ENCODE measurements at regions not wholly inside any gene's neighbourhood (a gene's known extent, or its start where the extent isn't known, plus 50 kb on each side); places are given as distances from the start of the nearest gene placed in this dataset.
"Not testable (repeated sequence)": the region's sequence is repeated elsewhere in the genome, so short reads cannot be mapped to it uniquely, and the experiment has no call there.

DNA sequence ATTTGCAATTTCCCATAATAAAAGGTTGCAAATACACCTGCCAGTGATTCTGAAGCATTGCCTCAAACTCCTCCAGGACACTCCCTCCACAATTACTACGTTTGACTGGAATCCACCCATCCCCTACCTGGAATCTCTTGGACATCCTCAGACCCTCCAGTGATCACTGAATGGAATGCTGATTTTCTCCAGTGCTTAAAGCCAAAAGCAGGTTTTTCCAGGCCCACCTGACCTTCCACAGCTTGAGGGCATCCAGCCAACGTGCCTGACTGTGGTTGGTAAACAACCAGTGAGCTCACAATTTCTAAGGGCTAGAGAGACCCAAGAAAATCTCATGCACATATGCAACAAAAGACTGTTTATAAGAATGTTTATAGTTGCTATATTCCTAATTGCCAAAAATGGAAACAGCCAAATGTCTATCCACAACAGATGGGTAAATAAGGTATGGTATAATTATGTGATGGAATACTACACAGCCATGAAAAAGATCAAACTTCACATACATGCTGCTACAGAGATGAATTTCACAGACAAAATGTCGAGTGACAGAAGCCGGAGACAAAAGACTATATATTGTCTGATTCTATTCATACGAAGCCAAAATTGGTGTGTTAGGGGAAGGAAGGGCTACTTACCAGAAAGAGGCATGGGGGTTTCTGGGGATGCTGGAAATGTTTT lies 147.1 kb upstream of the RREB1 start:
- no peak for DNase-seq

DNA sequence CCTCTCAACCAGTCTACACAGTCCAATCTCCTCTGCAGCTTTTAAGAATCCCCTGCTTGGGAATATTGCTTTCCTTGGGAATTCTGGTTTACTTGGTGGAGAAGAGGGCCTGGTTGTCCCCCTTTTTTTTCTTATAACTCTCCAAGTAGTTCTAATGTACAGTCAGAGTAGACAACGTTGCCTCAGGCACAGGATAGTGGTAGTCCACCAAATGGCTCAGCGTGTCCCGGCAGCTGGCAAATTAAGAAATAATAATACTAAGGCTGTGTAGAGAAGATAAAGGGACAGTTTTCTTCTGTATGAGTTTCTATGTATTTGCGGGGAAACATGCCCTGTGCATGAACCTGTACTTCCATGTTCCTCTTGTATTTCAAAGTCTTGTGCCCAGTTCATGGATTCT lies 145.7 kb upstream of the RREB1 start:
- DNase-seq = no peak

DNA sequence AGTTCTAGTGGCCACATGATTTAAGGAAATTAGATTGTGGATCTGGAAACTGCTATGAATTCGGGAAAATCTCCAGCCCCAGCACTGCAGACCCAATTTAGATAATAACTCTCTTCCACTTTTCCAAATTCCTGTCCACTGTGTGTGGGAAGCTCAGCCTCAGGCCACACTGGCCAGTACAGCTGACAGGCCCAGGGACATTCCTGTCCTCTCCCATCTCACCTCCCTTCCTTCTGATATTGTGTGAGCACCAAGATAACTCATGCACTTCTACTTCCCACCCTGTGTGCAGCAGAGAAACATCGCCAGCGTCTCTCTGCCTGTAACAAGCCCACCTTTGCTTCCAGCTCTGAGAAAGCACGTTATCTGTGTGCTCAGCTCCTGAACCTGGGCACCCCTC lies 145.1 kb upstream of the RREB1 start:
- no peak for DNase-seq

DNA sequence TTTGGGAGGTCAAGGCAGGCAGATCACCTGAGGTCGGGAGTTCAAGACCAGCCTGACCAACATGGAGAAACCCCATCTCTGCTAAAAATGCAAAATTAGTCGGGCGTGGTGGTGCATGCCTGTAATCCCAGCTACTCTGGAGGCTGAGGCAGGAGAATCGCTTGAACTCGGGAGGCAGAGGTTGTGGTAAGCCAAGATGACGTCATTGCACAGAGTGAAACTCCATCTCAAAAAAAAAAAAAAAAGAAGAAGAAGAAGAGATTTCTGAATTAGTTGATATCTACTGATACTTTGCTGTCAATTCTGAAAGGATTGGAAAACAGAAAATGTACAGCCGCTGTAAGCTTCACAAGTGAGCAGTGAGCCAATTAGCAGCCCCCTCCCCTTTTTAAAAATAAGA lies 144.4 kb upstream of the RREB1 start:
- not testable (repeated sequence) for DNase-seq

DNA sequence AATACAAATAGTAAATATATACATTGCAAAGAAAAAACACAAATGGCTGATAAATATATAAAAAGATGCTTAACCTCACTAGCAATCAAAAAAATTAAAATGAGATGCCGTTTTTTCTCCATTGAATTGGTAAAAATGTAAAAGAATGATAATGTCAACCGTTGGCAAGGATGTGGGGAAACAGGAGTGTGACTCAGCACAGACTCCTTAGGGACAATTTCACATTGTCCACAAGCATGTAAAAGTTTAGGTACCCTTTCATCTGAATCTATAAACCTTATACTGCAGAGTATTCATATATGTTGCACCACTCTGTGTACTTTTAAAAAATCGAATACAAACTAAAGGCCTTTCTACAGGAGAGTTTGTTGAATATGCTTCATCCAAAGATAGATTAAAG lies 143.1 kb upstream of the RREB1 start:
- DNase-seq = no peak

DNA sequence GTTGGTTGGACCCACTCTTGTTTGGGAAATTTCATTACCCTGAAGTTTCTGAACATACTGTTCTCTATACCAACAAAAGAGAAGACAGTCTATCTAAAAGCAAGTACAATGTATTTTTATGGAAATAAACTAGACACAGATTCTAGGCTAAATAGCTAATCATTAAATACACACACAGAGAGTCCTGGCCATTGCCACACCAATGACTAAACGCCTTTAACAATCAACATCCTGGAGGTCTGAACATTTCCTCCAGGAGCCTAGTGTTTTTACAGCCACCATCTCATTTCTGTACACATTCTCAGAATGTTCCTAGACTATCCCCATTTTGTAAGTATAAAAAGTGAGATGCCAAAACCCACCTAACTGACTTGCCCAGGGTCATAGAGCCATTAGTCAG lies 141.6 kb upstream of the RREB1 start:
- DNase-seq = no peak

DNA sequence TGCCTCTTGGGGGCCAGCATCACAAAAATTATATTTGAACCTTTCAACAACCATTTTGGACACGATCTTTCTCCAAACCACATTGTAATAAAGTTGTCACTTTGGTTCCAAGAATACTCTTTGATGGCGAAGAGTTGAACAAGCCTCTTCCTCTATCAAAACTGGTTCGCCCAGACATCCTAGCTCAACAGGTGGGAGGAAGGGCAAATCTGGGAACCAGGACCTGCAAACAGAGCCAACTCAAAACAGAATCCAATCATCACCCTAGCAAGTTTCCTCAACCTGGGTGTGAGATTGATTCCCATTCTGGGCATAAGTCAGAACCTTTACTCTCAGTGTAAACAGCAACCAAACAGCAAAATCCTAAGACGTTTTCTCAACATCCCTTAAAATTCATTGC lies 141.2 kb upstream of the RREB1 start:
- no peak for DNase-seq

DNA sequence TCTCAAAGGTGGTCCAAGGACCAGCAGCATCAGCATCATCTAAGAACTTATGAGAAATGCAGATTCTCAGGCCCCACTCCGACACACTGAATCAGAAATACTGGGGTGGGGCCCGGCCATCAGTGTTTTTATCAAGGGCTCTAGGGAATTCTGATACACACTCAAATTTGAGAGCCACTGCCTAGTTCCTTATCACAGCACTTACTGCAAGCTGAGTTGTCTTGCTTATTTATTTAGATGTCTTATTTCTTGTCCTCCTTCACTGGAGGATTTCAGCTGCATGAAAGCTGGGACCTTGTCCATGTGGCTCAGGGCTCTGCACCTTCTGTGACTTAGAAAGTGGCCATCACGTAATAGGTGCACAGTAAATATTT lies 139.4 kb upstream of the RREB1 start:
- DNase-seq = no peak

DNA sequence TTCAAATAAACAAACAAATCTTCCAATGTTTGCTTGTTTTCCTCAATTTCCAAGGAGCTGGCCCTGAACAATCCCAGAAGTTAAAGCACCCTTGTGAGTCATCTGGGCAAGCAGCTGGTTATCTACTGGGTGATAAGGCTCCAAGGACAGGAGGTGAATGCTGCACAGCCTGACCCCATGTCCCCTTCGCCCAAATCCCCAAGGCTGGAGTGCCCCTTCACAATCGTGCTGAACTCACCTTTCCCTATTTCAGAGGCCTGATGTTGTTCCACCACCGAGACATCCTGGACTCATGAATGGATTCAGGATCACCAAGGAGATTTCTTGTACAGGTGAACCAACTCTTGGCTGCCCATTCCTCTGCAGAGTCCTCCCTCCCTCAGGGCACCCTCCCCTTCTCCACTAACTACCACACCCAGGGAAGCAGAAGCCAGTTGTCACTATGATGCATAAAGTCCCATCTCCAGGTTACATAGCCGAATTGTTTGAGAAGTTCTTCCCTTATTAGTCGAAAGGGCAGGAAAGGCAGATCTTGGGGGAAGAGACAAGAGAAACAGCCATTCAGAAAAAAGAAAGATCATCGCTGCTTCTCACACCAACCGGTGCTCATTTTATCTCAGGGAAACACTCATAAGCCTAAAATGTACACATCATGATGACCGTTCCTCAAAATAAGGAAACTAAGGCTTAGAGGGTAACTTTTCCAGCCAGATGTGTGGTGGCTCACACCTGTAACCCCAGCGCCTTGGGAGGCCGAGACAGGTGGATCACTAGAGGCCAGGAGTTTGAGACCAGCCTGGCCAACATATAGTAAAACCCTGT lies 138.8 kb upstream of the RREB1 start:
- no peak for DNase-seq

DNA sequence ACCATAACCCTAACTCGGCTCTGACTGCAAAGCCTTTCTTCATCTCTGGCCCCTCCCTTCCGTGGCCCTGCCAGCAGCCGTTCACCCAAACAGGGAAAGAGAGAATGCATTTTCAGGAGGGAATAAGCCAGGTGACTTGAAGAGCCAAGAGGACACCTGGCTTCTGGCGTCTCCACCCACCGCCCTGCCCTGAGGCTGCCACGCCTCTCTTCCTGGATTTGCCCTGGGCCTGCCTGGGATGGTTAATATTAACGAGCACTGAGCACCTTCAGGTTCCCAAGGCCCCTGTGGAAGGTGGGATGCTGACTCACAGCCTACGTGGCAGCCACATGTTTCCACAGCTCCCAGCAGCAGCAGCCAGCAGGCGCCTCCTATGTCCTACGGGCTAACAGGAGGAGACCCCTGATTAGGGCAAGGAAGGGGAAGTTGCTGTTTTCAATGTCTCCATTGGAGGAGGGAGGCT lies 138.0 kb upstream of the RREB1 start:
- DNase-seq = no peak

DNA sequence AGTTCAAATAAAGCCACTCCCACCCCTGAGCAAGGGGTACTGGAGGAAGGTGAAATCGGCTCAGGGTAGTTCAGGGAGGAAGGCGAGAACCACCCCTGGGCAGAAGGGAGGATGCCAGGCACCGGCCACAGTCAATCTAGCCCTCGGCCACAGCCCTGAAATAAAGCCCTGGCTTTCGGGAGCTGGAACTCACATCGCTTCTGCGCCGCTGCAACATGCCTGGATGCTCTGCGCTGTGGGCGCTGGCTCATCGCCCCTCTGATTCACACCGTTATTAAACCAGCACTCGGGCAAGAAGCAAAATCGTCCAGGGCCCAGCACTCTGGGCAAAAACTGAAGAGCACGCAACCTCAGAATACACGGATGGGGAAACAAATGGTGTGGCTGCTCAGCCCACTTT lies 136.9 kb upstream of the RREB1 start:
- DNase-seq = no peak

DNA sequence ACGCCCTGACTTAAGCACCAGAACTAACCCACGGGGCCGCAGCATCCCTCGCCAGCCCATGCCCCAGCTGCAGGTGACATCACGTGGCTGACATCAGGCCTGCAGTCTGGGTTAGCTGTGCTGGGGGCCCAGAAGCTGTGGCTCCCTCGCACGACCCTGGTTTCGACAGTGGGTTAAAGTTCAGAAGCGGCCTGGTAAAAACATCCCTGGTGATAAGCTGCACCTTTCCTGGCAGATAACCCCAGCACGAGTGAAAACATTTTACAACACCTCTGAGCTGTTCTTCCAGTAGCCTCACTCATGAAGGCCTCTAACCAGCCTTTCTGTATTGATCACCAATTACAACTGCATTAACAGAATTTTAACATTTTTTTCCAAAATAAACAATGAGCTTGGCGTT lies 136.4 kb upstream of the RREB1 start:
- DNase-seq = no peak

DNA sequence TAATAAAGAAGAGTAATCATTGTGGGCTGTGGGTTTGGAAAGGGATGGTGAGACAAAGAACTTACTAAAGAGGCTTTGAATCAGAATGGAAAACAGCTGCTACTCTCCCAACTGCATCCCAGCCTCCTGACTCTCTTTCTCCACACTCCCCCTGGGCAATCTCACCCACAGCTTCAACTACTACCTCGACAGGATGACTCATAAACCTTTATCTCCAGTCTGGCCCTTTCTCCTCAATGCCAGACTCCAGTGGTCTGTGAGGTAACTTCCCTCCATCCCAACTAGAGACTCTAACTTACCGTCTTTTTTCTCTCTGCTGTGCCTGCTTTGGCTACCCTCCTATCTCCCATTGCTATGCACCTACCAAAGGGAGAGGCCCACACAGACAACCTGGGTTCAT lies 135.3 kb upstream of the RREB1 start:
- no peak for DNase-seq

DNA sequence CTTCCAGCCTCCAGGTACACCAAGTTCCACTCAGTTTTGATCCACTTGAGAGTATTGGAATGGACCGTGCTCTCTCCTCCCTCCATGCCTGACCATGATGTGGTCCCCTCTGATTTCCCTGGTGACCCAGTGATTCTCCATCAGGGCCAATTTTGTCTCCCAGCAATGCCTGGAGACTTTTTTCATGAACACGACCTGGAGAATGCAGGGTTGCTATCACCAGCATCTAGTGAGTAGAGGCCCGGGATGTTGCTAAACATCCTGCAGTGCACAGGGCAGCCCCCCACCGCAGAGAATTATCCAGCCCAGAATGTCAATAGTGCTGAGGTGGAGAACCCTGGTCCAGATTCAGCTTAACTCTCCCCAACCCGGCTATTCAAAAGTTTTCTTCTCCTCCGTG lies 134.0 kb upstream of the RREB1 start:
- DNase-seq = no peak

DNA sequence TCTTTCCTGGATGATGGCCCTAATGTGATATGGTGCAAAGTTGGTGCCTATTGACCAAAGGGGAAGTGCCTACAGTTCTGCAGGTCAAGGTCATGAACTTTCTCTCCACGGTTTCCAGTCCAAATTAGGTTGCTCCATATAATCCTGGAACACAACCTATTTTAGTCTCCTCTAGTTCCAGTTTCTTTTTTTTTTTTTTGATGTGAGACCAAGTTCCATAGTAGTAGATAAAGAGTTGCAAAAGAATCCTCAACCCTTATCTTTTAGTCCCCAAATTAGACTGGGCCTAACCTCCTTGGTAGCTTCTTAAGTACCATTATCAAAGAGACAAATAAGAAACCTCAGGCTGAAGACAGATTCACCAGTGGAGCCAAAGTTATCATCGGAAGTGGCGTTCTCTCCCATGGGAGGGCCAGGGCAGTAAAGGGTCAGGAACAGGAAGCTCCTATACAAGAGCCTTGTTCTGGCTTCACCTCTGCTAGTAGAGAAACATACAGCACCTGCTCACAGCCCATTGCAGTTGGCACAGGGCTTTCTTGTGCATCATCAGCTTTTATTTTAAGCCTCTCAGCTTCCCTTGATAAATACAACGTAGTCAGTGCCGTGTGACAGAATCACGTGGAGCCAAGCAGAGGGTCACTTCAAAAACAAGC lies 132.2 kb upstream of the RREB1 start:
- no peak for DNase-seq

DNA sequence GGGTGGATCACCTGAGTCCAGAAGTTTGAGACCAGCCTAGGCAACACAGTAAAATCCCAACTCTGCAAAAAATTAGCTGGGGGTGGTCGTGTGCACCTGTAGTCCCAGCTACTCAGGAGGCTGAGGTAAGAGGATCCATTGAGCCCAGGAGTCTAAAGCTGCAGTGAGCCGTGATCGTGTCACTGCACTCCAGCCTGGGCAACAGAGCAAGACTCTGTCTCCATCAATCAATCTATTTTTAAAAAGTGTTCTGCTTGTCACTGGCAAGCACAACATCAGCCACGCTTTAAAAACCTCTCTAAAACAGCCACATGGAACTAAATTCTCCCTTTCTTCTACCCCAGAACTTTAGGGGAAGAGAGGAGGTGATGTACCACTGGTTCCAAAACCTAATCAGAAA lies 131.6 kb upstream of the RREB1 start:
- no peak for DNase-seq

DNA sequence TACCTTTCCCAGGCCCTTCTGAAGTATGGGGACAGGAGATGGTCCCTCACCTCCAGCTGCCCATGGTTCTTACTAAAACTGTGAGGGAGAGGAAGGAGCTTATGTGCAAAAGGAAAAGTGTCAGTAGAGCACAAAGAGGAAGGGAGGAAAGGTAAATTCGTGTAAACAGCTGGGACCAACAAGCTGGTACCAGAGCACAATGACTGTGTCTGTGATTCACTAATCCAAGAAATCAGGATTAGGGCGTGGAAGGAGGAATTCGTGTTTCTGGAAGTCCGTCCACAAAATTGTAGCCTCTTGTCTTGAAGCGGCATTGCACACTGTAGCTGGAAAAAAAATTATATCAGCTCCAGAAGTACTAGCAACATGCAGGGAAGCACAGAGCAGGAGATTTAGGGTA lies 129.0 kb upstream of the RREB1 start:
- no peak for DNase-seq

DNA sequence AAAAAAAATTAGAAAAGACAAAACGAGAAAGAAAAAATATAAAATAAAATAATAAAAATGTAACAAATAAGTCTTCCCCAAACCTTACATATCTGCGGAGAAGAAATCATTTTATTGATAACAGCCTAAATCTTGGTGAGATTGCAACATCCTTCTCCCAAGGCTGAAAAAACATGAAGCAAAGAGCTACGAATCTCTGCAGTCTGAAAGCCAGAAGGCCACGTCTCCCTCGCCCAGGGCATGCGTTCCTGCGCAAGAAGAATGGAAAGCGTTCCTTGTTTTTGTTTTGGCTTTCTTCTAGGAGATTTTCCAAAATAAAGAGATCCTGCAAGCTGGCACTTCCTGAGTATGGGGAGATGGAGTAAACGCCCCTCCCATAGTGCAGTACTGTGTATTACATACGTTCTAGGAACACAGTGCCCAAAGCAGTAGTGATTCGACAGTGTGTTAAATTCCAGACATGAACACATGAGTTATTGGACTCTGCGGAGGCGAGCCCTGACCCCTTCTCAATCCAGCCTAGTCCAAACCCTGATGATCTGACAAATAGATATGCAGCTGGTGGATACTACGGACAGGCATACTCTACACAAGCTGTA lies 126.7 kb upstream of the RREB1 start:
- DNase-seq = no peak

DNA sequence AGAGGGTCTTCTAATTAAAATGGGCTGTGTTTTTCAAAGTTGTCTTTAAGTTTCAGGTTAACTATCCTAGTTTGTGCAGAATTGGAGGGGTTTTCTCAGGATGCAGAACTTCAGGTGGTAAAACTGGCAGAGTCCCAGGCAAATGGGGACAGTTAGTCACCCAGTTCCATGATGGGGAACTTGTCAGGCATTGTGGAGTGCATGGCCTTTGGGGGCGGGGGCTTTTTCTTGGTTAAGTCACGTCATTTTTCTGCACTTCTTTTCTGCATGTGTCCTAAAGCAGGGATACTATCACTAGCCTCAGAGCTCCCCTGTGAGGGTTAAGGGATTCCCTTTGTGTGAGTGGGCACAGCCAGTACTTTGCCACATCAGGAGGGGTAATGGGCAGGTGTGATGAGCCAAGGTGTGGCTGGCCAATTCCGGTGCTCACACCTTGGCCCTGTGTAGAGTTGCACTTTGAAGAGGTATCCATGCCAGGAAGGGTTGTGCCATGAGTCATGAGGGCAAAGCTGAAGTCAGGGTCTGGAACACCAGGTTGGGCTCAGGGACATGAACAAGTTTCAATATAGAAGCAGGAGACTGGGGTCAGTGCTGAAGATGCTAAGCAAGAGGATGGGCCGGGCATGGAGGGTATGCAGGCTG lies 126.0 kb upstream of the RREB1 start:
- no peak for DNase-seq

DNA sequence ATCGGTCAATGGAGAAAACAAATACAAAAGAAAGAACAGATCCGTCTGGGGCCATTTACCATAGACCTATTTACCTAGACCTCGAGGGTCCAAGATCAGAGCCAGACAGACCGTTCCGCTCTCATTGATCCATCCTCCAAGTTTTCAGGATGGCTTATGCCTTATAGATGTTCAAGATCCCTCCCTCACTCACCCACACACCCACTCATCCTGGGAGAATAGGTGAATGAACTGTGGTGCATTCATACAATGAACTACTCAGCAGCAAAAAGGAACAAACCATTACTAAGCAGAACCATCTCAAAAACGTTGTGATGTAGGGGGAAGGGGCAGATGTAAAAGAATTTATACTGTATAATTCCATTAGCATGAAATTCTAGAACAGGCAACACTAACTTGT lies 125.1 kb upstream of the RREB1 start:
- no peak for DNase-seq

DNA sequence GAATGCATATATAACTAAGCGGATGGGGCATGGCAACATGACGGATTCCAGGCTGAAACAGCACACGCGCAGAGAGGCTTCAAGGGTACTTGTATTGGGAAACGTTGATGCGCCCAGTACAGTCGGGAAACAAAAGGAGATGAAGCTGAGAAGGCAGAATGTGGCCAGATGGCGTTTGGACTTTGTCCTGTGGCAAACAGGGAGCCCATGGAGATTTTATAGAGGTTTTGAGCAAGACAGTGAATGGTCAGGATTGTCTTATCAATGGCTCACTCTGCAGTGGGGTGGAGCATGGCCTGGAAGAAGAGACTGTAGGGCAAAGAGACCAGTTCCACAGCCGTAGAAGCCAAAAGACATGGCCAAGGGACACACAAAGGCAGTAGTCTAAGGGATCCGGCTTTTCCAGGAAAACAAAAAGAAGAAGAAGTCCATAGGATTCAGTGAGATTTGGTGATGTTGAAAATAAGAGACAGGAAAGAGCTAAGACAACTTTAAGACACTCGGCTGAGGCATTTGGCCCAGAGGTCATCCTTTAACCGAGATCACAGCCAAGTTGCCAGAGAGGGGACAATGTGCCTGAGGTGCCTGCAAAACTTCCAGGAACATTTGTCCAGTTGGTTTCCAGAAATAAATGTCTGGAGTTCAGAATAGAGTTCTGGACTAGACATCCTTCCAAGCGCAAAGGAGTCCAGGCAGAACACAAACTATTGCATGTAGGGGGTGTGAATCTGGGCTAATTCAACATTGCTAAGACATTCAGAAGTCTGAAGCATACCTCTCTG lies 123.0 kb upstream of the RREB1 start:
- no peak for DNase-seq

DNA sequence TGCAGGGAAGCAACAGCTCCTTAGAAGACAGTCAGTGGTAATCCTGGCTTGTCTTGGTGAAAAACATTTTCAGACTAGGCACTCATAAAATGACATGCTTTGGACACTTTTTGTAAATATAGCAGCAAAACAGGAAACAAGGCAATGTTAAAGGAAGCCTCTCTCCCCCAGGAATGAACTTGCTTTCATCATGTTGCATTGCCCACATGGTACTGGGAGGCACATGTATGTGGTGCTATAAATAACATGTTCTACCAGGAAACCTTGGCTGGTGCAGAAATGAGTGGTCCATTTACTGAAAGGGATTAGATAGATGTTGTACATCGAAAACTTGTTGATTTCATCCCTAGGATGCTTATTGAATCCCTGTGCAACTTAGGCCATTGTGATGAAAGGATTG lies 121.4 kb upstream of the RREB1 start:
- DNase-seq = no peak
